H9 (cell line): ENCODE measurements at regions not wholly inside any gene's neighbourhood (a gene's known extent, or its start where the extent isn't known, plus 50 kb on each side); places are given as distances from the start of the nearest gene placed in this dataset.

Experiments used
- DNase-seq: peaks from one replicate; pipeline ENCODE4 v3.0.0-alpha.2; 2017
- H2AFZ ChIP-seq: one replicate; pipeline ENCODE4 v1.6.1; 2013; ENCODE audit warnings: mild to moderate bottlenecking, low read length, control low read depth, moderate library complexity
- H2AK5ac ChIP-seq: 2 replicates; pipeline ENCODE4 v1.6.1; 2013; ENCODE audit warnings: low read length, control low read depth, mixed read lengths; ENCODE audit not compliant: insufficient read length
- H2BK120ac ChIP-seq: one replicate; pipeline ENCODE4 v1.6.1; 2013; ENCODE audit warnings: low read depth, mild to moderate bottlenecking, low read length, control low read depth, inconsistent platforms; ENCODE audit not compliant: poor library complexity, severe bottlenecking
- H2BK12ac ChIP-seq: 2 replicates; pipeline ENCODE4 v1.6.1; 2013; ENCODE audit warnings: low read length, control low read depth, mixed read lengths, low read depth; ENCODE audit not compliant: insufficient read length
- H2BK15ac ChIP-seq: 2 replicates; pipeline ENCODE4 v1.6.1; 2013; ENCODE audit warnings: low read depth, low read length, control low read depth
- H2BK20ac ChIP-seq: one replicate; pipeline ENCODE4 v1.6.1; 2013; ENCODE audit warnings: low read depth, mild to moderate bottlenecking, low read length, control low read depth, inconsistent platforms; ENCODE audit not compliant: poor library complexity, severe bottlenecking
- H2BK5ac ChIP-seq: 2 replicates; pipeline ENCODE4 v1.6.1; 2013; ENCODE audit warnings: low read length, control low read depth, mixed read lengths; ENCODE audit not compliant: insufficient read length
- H3K14ac ChIP-seq: 2 replicates; pipeline ENCODE4 v1.6.1; 2013; ENCODE audit warnings: low read length, control low read depth; ENCODE audit not compliant: insufficient read depth
- H3K18ac ChIP-seq: 2 replicates; pipeline ENCODE4 v1.6.1; 2013; ENCODE audit warnings: low read depth, mild to moderate bottlenecking, mixed read lengths, low read length, control low read depth; ENCODE audit not compliant: insufficient read length
- H3K23ac ChIP-seq: 2 replicates; pipeline ENCODE4 v1.6.1; 2013; ENCODE audit warnings: low read length, control low read depth, mixed read lengths, low read depth; ENCODE audit not compliant: insufficient read length
- H3K23me2 ChIP-seq: 2 replicates; pipeline ENCODE4 v1.6.1; 2013; ENCODE audit warnings: low read depth, mild to moderate bottlenecking, mixed read lengths, low read length, control low read depth; ENCODE audit not compliant: insufficient read length, poor library complexity, severe bottlenecking
- H3K27ac ChIP-seq: 2 replicates; pipeline ENCODE4 v1.5.1; 2013; ENCODE audit warnings: low read length, control low read depth, mixed read lengths, low read depth; ENCODE audit not compliant: insufficient read length
- H3K27me3 ChIP-seq: 2 replicates; pipeline ENCODE4 v1.6.1; 2013; ENCODE audit warnings: low read length, control low read depth, inconsistent platforms; ENCODE audit not compliant: insufficient read depth
- H3K4ac ChIP-seq: 2 replicates; pipeline ENCODE4 v1.6.1; 2013; ENCODE audit warnings: low read depth, mild to moderate bottlenecking, control low read depth, inconsistent platforms, low read length, moderate library complexity
- H3K4me1 ChIP-seq: 2 replicates; pipeline ENCODE4 v1.6.1; 2013; ENCODE audit warnings: low read length, control low read depth, inconsistent platforms; ENCODE audit not compliant: insufficient read depth
- H3K4me2 ChIP-seq: 2 replicates; pipeline ENCODE4 v1.6.1; 2013; ENCODE audit warnings: low read length, control low read depth, mixed read lengths; ENCODE audit not compliant: insufficient read length, insufficient read depth
- H3K56ac ChIP-seq: 2 replicates; pipeline ENCODE4 v1.6.1; 2013; ENCODE audit warnings: low read depth, mild to moderate bottlenecking, mixed read lengths, low read length, control low read depth; ENCODE audit not compliant: insufficient read length
- H3K79me1 ChIP-seq: 2 replicates; pipeline ENCODE4 v1.6.1; 2013; ENCODE audit warnings: low read depth, mild to moderate bottlenecking, moderate library complexity, low read length, control low read depth, inconsistent platforms; ENCODE audit not compliant: insufficient read depth, poor library complexity, severe bottlenecking
- H3K79me2 ChIP-seq: 2 replicates; pipeline ENCODE4 v1.6.1; 2013; ENCODE audit warnings: low read length, control low read depth, inconsistent platforms; ENCODE audit not compliant: insufficient read depth
- H3K9ac ChIP-seq: 2 replicates; pipeline ENCODE4 v1.6.1; 2013; ENCODE audit warnings: low read length, control low read depth, mixed read lengths; ENCODE audit not compliant: insufficient read length; ENCODE audit errors: extremely low read depth
- H3K9me3 ChIP-seq: one replicate; pipeline ENCODE4 v1.6.1; 2013; ENCODE audit warnings: low read depth, low read length, inconsistent platforms; ENCODE audit not compliant: control insufficient read depth
- H3T11ph ChIP-seq: one replicate; pipeline ENCODE4 v1.6.1; 2013; ENCODE audit warnings: mild to moderate bottlenecking, low read length, control low read depth, inconsistent platforms
- H4K20me1 ChIP-seq: one replicate; pipeline ENCODE4 v1.6.1; 2013; ENCODE audit not compliant: control insufficient read depth, insufficient read length, insufficient read depth
- H4K5ac ChIP-seq: 2 replicates; pipeline ENCODE4 v1.6.1; 2013; ENCODE audit warnings: low read depth, mild to moderate bottlenecking, mixed read lengths, low read length, control low read depth; ENCODE audit not compliant: insufficient read length
- H4K8ac ChIP-seq: replicated peaks from 2 replicates; pipeline ENCODE4 v1.6.1; 2013; ENCODE audit warnings: low read length, control low read depth, mixed read lengths, low read depth; ENCODE audit not compliant: insufficient read length
- H4K91ac ChIP-seq: 2 replicates; pipeline ENCODE4 v1.6.1; 2013; ENCODE audit warnings: low read depth, mild to moderate bottlenecking, moderate library complexity, mixed read lengths, low read length, control low read depth; ENCODE audit not compliant: insufficient read length
- H3K27ac Mint-ChIP-seq, 3 experiments: 2 replicates in 2 of 3; 3 replicates in 1 of 3; pipeline ENCODE4 v1.8.0; 2020 to 2021; ENCODE audit warnings: mixed read lengths in 3 of 3, mild to moderate bottlenecking in 1 of 3, moderate library complexity in 1 of 3
- H3K27me3 Mint-ChIP-seq: 2 replicates; pipeline ENCODE4 v1.8.0; 2021; ENCODE audit warnings: low read depth, mild to moderate bottlenecking, moderate library complexity, mixed read lengths
- H3K36me3 Mint-ChIP-seq, 3 experiments: 2 replicates in 2 of 3; 3 replicates in 1 of 3; pipeline ENCODE4 v1.8.0; 2020 to 2021; ENCODE audit warnings: low read depth in 3 of 3, mixed read lengths in 3 of 3; ENCODE audit not compliant: insufficient read depth in 1 of 3
- H3K4me1 Mint-ChIP-seq, 2 experiments: 2 replicates each; pipeline ENCODE4 v1.8.0; 2020; ENCODE audit warnings: mixed read lengths in 2 of 2
- H3K4me3 Mint-ChIP-seq, 2 experiments: 2 replicates in 1 of 2; 3 replicates in 1 of 2; pipeline ENCODE4 v1.8.0; 2020 to 2021; ENCODE audit warnings: mild to moderate bottlenecking in 2 of 2, mixed read lengths in 2 of 2, moderate library complexity in 1 of 2
- H3K9me3 Mint-ChIP-seq, 2 experiments: 2 replicates in 1 of 2; 3 replicates in 1 of 2; pipeline ENCODE4 v1.8.0; 2020; ENCODE audit warnings: mild to moderate bottlenecking in 2 of 2, mixed read lengths in 2 of 2, moderate library complexity in 1 of 2
- CTCF ChIP-seq: fragments of 200-600 bp; sonication (generic); conservative IDR thresholded peaks from 3 replicates; pipeline ENCODE4 v1.8.0; 2021; ENCODE audit warnings: antibody characterized with exemption, mild to moderate bottlenecking

- Histone ChIP-seq H4K20me1 (no peaks in the 10 kb centered on the region), H2AFZ (no peak overlapping the region), H4K5ac (no peak overlapping the region), H3K18ac (no peak overlapping the region), H3K27me3 (no peaks in the 10 kb centered on the region), H2BK12ac (no peak overlapping the region), H4K91ac (no peak overlapping the region), H2BK20ac (no peak overlapping the region), H2AK5ac (no peak overlapping the region), H3K27ac (no peak overlapping the region), H3K23ac (no peak overlapping the region), H2BK15ac (no peak overlapping the region), H3K56ac (no peak overlapping the region), H3K79me1 (no peaks in the 10 kb centered on the region), H2BK120ac (no peak overlapping the region), H4K8ac (no peak overlapping the region), H3K4me2 (no peak overlapping the region), H2BK5ac (no peak overlapping the region), H3K9ac (no peak overlapping the region), H3T11ph (no peak overlapping the region), H3K4ac (no peak overlapping the region), H3K79me2 (no peaks in the 10 kb centered on the region), H3K4me1 (no peaks in the 10 kb centered on the region), H3K23me2 (no peaks in the 10 kb centered on the region), H3K9me3 (no peaks in the 10 kb centered on the region), H3K14ac (no peak overlapping the region)
- Mint-ChIP-seq H3K36me3 (no peaks in the 10 kb centered on the region), H3K4me1 (no peaks in the 10 kb centered on the region), H3K27me3 (no peaks in the 10 kb centered on the region), H3K4me3 (no peak overlapping the region), H3K27ac (no peak overlapping the region), H3K9me3 (no peaks in the 10 kb centered on the region)
- no peak for TF ChIP-seq CTCF
- DNase-seq = no peak
These were observed 500.5 kb downstream of the TSN start for GRCh38 chr2:122255924-122256323.
